DOHH2 (cell line): ENCODE measurements at regions not wholly inside any gene's neighbourhood (a gene's known extent, or its start where the extent isn't known, plus 50 kb on each side); places are given as distances from the start of the nearest gene placed in this dataset.

Experiments
- H3F3A ChIP-seq: fragments of 200-600 bp; sonication (generic), shearing (Covaris generic); 2 replicates; pipeline ENCODE4 v1.6.0; 2016; ENCODE audit warnings: antibody characterized with exemption, mild to moderate bottlenecking; ENCODE audit not compliant: control insufficient read depth, insufficient read depth
- H3K27ac ChIP-seq: fragments of 200-600 bp; sonication (generic); 2 replicates; pipeline ENCODE4 v1.5.1; 2014; ENCODE audit warnings: low read depth, mild to moderate bottlenecking, low read length, moderate library complexity
- H3K27me3 ChIP-seq: fragments of 200-600 bp; sonication (generic); 2 replicates; pipeline ENCODE4 v1.6.1; 2014; ENCODE audit warnings: mild to moderate bottlenecking, low read length, mixed read lengths; ENCODE audit not compliant: control insufficient read depth
- H3K36me3 ChIP-seq: fragments of 200-600 bp; sonication (generic); 2 replicates; pipeline ENCODE4 v1.6.1; 2014; ENCODE audit warnings: mild to moderate bottlenecking, low read length, moderate library complexity, mixed read lengths; ENCODE audit not compliant: control insufficient read depth
- H3K4me1 ChIP-seq: fragments of 200-600 bp; sonication (generic); 2 replicates; pipeline ENCODE4 v1.6.1; 2014; ENCODE audit warnings: mild to moderate bottlenecking, low read length, mixed read lengths; ENCODE audit not compliant: control insufficient read depth
- H3K4me2 ChIP-seq: fragments of 200-600 bp; sonication (generic); 2 replicates; pipeline ENCODE4 v1.6.0; 2014; ENCODE audit warnings: mild to moderate bottlenecking, low read length, moderate library complexity
- H3K4me3 ChIP-seq: fragments of 200-600 bp; sonication (generic); 2 replicates; pipeline ENCODE4 v1.5.1; 2014; ENCODE audit warnings: mild to moderate bottlenecking, low read length, mixed read lengths
- H3K79me2 ChIP-seq: fragments of 200-600 bp; sonication (generic); 2 replicates; pipeline ENCODE4 v1.6.1; 2014; ENCODE audit warnings: mild to moderate bottlenecking, low read length, mixed read lengths; ENCODE audit not compliant: control insufficient read depth
- H3K9me2 ChIP-seq: fragments of 200-600 bp; sonication (generic); replicated peaks from 2 replicates; pipeline ENCODE4 v1.6.1; 2014; ENCODE audit warnings: mild to moderate bottlenecking, low read length, mixed read lengths; ENCODE audit not compliant: control insufficient read depth
- H3K9me3 ChIP-seq: fragments of 200-600 bp; sonication (generic); 2 replicates; pipeline ENCODE4 v1.6.1; 2014; ENCODE audit warnings: antibody characterized with exemption, low read length, mixed read lengths; ENCODE audit not compliant: control insufficient read depth, insufficient read depth
- H4K20me1 ChIP-seq: fragments of 200-600 bp; sonication (generic); 2 replicates; pipeline ENCODE4 v1.6.0; 2014; ENCODE audit warnings: low read depth, mild to moderate bottlenecking, antibody characterized with exemption, low read length, moderate library complexity; ENCODE audit not compliant: control insufficient read depth, insufficient read depth
- EZH2phosphoT487 ChIP-seq: fragments of 200-600 bp; sonication (generic); IDR thresholded peaks from 2 replicates; pipeline ENCODE4 v1.6.1; 2017; ENCODE audit warnings: borderline replicate concordance, mild to moderate bottlenecking, antibody characterized with exemption, low read length, moderate library complexity, mixed read lengths
- TF ChIP-seq, protein P1 (sequence below): fragments of 200-600 bp; sonication (generic); IDR thresholded peaks from one replicate; pipeline ENCODE4 v1.5.1; 2014; ENCODE audit warnings: antibody characterized with exemption, mild to moderate bottlenecking, low read depth, low read length; ENCODE audit not compliant: poor library complexity, severe bottlenecking

DNA sequence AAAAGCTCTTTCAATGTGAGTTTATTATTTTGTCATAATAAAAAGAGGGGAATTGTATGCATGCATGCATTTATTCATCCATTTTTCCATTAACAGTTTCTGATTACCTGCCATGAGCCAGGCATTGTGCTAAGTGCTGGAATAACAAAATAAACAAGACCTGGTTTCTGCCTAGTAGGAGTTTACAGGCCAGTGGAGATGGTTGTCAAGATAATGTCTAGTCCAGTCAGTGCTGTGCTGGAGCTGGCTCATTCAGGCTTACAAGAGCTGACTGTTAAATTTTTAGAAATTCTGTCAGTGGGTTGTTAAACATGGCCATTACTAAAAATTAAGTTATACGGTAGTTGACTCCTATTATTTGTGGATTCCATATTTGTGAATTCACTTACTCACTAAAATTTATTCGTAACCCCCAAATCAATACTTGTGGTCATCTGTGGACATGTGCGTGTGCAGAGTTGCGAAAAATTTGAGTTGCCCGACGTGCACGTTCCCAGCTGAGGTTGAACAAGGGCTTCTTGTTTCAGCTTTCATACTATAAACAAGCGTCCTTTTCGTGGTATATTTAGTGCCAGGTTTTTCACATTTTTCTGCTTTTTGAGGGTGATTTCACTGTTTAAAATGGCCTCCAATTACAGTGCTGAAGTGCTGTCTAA, 172.3 kb upstream of the RPS6KA3 start:
- no peak overlapping the region for H3K4me3 ChIP-seq
- H3K9me3 ChIP-seq: no peaks in the 10 kb centered on the region
- TF ChIP-seq, protein P1, sequence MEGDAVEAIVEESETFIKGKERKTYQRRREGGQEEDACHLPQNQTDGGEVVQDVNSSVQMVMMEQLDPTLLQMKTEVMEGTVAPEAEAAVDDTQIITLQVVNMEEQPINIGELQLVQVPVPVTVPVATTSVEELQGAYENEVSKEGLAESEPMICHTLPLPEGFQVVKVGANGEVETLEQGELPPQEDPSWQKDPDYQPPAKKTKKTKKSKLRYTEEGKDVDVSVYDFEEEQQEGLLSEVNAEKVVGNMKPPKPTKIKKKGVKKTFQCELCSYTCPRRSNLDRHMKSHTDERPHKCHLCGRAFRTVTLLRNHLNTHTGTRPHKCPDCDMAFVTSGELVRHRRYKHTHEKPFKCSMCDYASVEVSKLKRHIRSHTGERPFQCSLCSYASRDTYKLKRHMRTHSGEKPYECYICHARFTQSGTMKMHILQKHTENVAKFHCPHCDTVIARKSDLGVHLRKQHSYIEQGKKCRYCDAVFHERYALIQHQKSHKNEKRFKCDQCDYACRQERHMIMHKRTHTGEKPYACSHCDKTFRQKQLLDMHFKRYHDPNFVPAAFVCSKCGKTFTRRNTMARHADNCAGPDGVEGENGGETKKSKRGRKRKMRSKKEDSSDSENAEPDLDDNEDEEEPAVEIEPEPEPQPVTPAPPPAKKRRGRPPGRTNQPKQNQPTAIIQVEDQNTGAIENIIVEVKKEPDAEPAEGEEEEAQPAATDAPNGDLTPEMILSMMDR: no peak
- no peak for TF ChIP-seq EZH2phosphoT487
- H3K27me3 ChIP-seq: no peaks in the 10 kb centered on the region
- no peak overlapping the region for H3K4me2 ChIP-seq
- no peaks in the 10 kb centered on the region for H3F3A ChIP-seq
- H3K36me3 ChIP-seq: no peaks in the 10 kb centered on the region
- H3K79me2 ChIP-seq: no peaks in the 10 kb centered on the region
- H3K4me1 ChIP-seq: no peaks in the 10 kb centered on the region
- no peaks in the 10 kb centered on the region for H4K20me1 ChIP-seq
- H3K9me2 ChIP-seq: no peaks in the 10 kb centered on the region
- H3K27ac ChIP-seq: no peak overlapping the region

DNA sequence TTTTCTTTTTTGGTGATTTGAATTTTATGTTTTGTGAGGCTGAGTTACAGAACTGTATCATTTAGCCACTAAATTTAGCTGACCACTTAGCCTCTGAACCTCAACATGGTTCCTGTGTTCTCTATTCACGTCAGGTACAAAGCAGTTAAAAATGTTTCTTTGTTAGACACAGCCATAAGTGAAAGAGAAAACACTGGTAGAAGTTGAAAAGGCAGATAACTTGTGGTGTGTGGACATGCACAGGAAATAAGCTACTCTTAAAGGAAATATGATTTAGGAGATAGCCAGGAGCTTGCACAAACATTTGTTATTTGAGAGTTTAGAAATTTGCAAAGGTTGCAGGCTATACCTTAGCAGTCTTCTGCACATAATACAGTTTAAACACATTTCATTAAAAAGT, 171.0 kb upstream of the RPS6KA3 start:
- H4K20me1 ChIP-seq: no peaks in the 10 kb centered on the region
- no peaks in the 10 kb centered on the region for H3K27me3 ChIP-seq
- H3K4me2 ChIP-seq: no peak overlapping the region
- H3K9me2 ChIP-seq: no peaks in the 10 kb centered on the region
- no peaks in the 10 kb centered on the region for H3K9me3 ChIP-seq
- H3K4me1 ChIP-seq: no peaks in the 10 kb centered on the region
- no peaks in the 10 kb centered on the region for H3F3A ChIP-seq
- no peak overlapping the region for H3K4me3 ChIP-seq
- no peak overlapping the region for H3K27ac ChIP-seq
- no peaks in the 10 kb centered on the region for H3K79me2 ChIP-seq
- TF ChIP-seq EZH2phosphoT487: no peak
- TF ChIP-seq, protein P1: no peak
- H3K36me3 ChIP-seq: no peaks in the 10 kb centered on the region

DNA sequence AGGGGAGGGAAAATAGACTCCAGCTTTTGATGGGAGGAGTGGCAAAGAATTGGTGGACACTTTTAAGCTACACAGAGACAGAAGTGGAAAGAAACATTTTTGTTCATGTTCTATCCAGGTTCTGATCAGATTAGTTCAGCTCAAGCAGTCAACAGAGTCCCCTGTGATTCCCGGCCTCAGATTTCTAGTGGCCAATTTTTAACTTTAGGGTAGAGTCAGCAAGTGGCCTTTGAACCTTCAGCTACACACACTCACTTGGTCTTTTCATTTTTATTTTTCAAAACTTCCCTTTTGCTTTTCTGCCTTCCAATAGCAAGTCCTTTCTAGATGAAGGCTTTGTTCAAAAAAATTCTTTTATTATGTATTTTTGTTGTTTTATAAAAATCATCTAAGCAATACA, 169.2 kb upstream of the RPS6KA3 start:
- H3K9me2 ChIP-seq: no peaks in the 10 kb centered on the region
- no peaks in the 10 kb centered on the region for H3K36me3 ChIP-seq
- H3K27me3 ChIP-seq: 0 out of 2 replicates have a peak, but pooled peaks cover 2% of the 10 kb centered on the region
- TF ChIP-seq, protein P1: no peak
- TF ChIP-seq EZH2phosphoT487: no peak
- H3K27ac ChIP-seq: no peak overlapping the region
- no peaks in the 10 kb centered on the region for H3K4me1 ChIP-seq
- H3K9me3 ChIP-seq: no peaks in the 10 kb centered on the region
- no peaks in the 10 kb centered on the region for H3K79me2 ChIP-seq
- no peak overlapping the region for H3K4me2 ChIP-seq
- H3F3A ChIP-seq: no peaks in the 10 kb centered on the region
- no peaks in the 10 kb centered on the region for H4K20me1 ChIP-seq
- H3K4me3 ChIP-seq: no peak overlapping the region
